Transverse colon (tissue), 4 donors: ENCODE measurements at regions not wholly inside any gene's neighbourhood (a gene's known extent, or its start where the extent isn't known, plus 50 kb on each side); places are given as distances from the start of the nearest gene placed in this dataset.

ENCODE experiments used
- CTCF ChIP-seq, 5 experiments: fragments of 200-600 bp in 3 of 5; fragments of 450-650 bp in 2 of 5; sonication (generic) in 3 of 5; IDR thresholded peaks; 1 replicate in 2 of 5; 2 replicates in 3 of 5; pipeline ENCODE4 v1.5.1; 2016 to 2017; ENCODE audit warnings: antibody characterized with exemption in 5 of 5, inconsistent platforms in 3 of 5, mild to moderate bottlenecking in 2 of 5, moderate library complexity in 1 of 5
- POLR2AphosphoS5 ChIP-seq, 3 donors: sonication (generic); formaldehyde crosslinking; IDR thresholded peaks; one replicate each; pipeline ENCODE4 v1.6.1; 2016; ENCODE audit warnings: antibody characterized with exemption in 3 of 3

GRCh38 chr21:15953551-15954116 is 223.9 kb downstream of the USP25 start:
- TF ChIP-seq CTCF (IDR thresholded peaks at IDR 0.05) = no peak
- TF ChIP-seq POLR2AphosphoS5 (IDR thresholded peaks at IDR 0.05) = no peak
